DMS 273 (cell line): ENCODE measurements at regions not wholly inside any gene's neighbourhood (a gene's known extent, or its start where the extent isn't known, plus 50 kb on each side); places are given as distances from the start of the nearest gene placed in this dataset.
"Not testable (repeated sequence)": the region's sequence is repeated elsewhere in the genome, so short reads cannot be mapped to it uniquely, and the experiment has no call there.

Experiments used
- DNase-seq: peaks from one replicate; lab custom pipeline; 2025; ENCODE audit not compliant: unreplicated experiment; lab: John Stamatoyannopoulos, UW

DNA sequence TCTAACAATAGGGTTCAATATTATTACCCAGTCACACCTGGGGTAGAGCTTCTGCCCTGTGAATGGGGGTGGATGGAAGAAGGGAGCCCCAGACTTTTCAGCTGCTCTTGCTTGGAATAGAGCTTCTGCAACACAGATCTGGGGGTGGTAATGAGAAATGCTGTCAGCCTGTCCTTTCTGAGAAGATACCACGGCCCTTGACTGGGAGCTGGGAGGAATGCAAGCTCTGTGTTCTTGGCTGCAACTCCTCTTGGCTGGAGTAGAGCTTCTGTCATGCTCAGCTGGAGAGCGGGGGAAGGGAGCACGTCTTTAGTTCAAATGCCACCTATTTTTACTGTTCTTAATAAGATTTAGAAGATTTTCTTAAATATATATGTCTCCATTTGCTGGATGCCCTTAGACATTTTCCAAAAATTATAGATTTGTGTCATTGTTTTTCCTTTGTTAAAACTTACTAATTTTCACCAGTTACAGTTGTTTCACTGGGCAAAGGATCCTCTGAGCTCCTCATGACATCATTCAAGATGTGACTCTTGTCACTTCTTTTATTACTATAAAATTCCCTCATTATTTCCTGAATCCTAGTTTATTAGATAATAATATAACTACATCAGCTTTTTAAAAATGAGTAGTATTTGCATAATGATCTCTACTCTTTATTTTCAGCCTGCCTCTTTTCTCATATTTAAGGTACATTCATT is 180.0 kb upstream of the TGFBR2 start:
- no peak for DNase-seq

- DNase-seq, result no peak
Measured at GRCh38 chr3:30428251-30428650, 178.2 kb upstream of the TGFBR2 start.

DNA sequence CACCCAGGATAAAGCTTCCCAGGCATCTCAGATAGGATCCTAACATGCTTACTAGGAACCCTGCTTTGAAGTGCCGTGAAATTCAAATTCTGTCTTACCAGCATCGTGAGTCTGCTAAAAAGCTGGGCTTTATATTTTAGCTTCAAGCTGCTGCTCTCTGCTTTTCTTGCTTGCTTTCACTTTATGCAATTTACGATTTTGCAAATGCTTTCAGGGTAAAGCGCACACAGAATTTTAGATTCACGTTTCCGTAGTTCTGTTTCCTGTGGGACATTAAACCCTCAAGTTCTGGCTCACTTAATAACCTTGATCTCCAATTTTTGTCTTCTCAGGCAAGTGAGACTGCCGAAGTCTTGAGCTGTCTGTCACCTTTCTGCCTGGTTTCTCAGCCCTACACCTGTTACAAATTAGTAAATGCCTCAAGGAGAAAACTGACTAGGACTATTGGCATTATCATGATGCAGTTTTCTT is 170.5 kb upstream of the TGFBR2 start:
- DNase-seq, result no peak

GRCh38 chr3:30437171-30437601 is 169.2 kb upstream of the TGFBR2 start:
- peak; percentile 62 for DNase-seq

GRCh38 chr3:30438126-30438525 is 168.3 kb upstream of the TGFBR2 start:
- no peak for DNase-seq

GRCh38 chr3:30439451-30440053 is 166.8 kb upstream of the TGFBR2 start:
- no peak for DNase-seq

GRCh38 chr3:30440147-30440604 is 166.2 kb upstream of the TGFBR2 start:
- DNase-seq, result no peak

- no peak for DNase-seq
Measured at GRCh38 chr3:30440880-30441279, 165.5 kb upstream of the TGFBR2 start.

GRCh38 chr3:30443756-30444673 is 162.4 kb upstream of the TGFBR2 start:
- DNase-seq, result no peak

- DNase-seq, result no peak
Measured at GRCh38 chr3:30448450-30449289, 157.7 kb upstream of the TGFBR2 start.

DNA sequence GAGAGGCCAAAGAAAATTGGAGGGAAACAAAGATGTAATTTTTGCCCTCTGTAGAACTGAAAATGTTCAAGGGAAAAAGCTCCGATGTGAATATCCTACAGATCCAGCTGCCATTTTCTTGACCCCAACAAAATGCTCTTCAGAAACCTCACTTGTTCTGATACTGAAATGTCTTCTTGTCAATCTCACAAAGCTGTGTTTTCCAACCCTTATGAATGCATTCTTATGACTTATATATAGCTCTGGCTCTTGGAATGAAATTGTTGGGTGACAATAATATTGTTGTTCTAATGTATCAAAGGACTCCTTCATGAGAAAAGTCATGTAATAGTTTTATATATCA is 157.1 kb upstream of the TGFBR2 start:
- DNase-seq, result no peak

- no peak for DNase-seq
Measured at GRCh38 chr3:30452446-30452845, 154.0 kb upstream of the TGFBR2 start.

GRCh38 chr3:30453360-30454039 is 152.9 kb upstream of the TGFBR2 start:
- no peak for DNase-seq

- DNase-seq, result no peak
Measured at GRCh38 chr3:30454636-30455035, 151.8 kb upstream of the TGFBR2 start.

DNA sequence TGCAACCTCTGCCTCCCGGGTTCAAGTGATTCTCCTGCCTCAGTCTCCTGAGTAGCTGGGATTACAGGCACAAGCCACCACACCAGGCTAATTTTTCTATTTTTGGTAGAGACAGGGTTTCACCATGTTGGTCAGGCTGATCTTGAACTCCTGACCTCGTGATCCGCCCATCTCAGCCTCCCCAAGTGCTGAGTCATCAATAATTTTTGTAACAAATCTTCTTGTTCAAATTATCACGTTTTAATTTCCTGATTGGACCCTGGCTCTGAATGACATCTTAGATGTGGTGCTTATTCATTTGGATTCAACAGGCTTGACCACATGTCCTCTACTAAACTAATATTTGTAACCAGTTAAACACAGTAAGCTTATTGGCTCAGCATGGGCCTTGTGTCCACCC is 151.3 kb upstream of the TGFBR2 start:
- not testable (repeated sequence) for DNase-seq

DNA sequence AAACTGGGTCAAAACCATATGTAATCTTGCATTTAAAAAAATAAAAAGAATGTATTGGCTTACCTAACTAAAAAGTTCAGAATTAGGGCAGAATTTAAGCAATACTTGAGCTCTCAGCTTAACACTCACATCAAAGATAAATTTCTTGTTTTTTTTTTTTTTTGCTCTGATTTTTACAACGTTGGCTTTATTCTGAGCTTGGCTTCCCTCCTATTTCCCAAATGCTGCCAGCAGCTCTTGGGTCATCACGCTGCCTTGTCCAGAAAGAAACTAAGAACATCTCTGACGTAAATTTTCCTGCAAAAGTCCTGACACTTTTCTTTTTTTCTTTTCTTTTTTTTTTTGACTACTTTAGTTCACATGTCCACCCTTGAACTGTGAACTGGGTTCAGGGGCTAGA is 150.6 kb upstream of the TGFBR2 start:
- no peak for DNase-seq

GRCh38 chr3:30456264-30456663 is 150.1 kb upstream of the TGFBR2 start:
- DNase-seq, result no peak

- DNase-seq, result no peak
Measured at GRCh38 chr3:30457081-30457480, 149.3 kb upstream of the TGFBR2 start.

- DNase-seq, result no peak
Measured at GRCh38 chr3:30457726-30458125, 148.7 kb upstream of the TGFBR2 start.
